GM23338 (cell line): ENCODE measurements at regions not wholly inside any gene's neighbourhood (a gene's known extent, or its start where the extent isn't known, plus 50 kb on each side); places are given as distances from the start of the nearest gene placed in this dataset.

Experiments used
- ATAC-seq: fragments of 200-7000 bp; cut with Tn5 transposase; 3 replicates; pipeline ENCODE4 v1.9.1; 2020
- DNase-seq: peaks from one replicate; pipeline ENCODE4 v3.0.0-alpha.2; 2015; ENCODE audit warnings: low spot score
- H2AFZ ChIP-seq: fragments of 200-600 bp; sonication (generic); 2 replicates; pipeline ENCODE4 v1.8.0; 2016; ENCODE audit warnings: antibody characterized with exemption, mild to moderate bottlenecking, moderate library complexity
- H3F3A ChIP-seq: fragments of 200-600 bp; sonication (generic); replicated peaks from 2 replicates; pipeline ENCODE4 v1.8.0; 2017; ENCODE audit warnings: antibody characterized with exemption, mixed run types, low read depth
- H3K27ac ChIP-seq: fragments of 200-600 bp; sonication (generic); 2 replicates; pipeline ENCODE4 v1.6.1; 2016; ENCODE audit warnings: low read depth
- H3K27me3 ChIP-seq: fragments of 200-600 bp; sonication (generic); 2 replicates; pipeline ENCODE4 v1.8.0; 2016; ENCODE audit warnings: mild to moderate bottlenecking, mixed run types, moderate library complexity; ENCODE audit not compliant: insufficient read depth
- H3K36me3 ChIP-seq: fragments of 200-600 bp; sonication (generic); 2 replicates; pipeline ENCODE4 v1.8.0; 2016; ENCODE audit warnings: mild to moderate bottlenecking; ENCODE audit not compliant: insufficient read depth
- H3K4me1 ChIP-seq: fragments of 200-600 bp; sonication (generic); 2 replicates; pipeline ENCODE4 v1.8.0; 2016; ENCODE audit warnings: mild to moderate bottlenecking, moderate library complexity; ENCODE audit not compliant: insufficient read depth
- H3K4me2 ChIP-seq: fragments of 200-600 bp; sonication (generic); 2 replicates; pipeline ENCODE4 v1.7.1; 2017; ENCODE audit warnings: mixed run types
- H3K4me3 ChIP-seq: fragments of 200-600 bp; sonication (generic); 2 replicates; pipeline ENCODE4 v1.6.1; 2016; ENCODE audit warnings: mixed run types
- H3K79me2 ChIP-seq: fragments of 200-600 bp; sonication (generic); replicated peaks from 2 replicates; pipeline ENCODE4 v1.8.0; 2017; ENCODE audit warnings: mild to moderate bottlenecking; ENCODE audit not compliant: insufficient read depth
- H3K9me2 ChIP-seq: fragments of 200-600 bp; sonication (generic); 2 replicates; pipeline ENCODE4 v1.8.0; 2017; ENCODE audit not compliant: insufficient read depth
- H4K20me1 ChIP-seq: fragments of 200-600 bp; sonication (generic); replicated peaks from 2 replicates; pipeline ENCODE4 v1.8.0; 2017; ENCODE audit warnings: mild to moderate bottlenecking; ENCODE audit not compliant: insufficient read depth
- H3K27ac Mint-ChIP-seq: 2 replicates; pipeline ENCODE4 v1.8.0; 2020; ENCODE audit warnings: inconsistent platforms, mild to moderate bottlenecking, moderate library complexity, mixed read lengths
- H3K27me3 Mint-ChIP-seq: 3 replicates; pipeline ENCODE4 v1.8.0; 2022; ENCODE audit warnings: low read depth, mild to moderate bottlenecking, moderate library complexity, mixed read lengths, inconsistent platforms; ENCODE audit not compliant: insufficient read depth, poor library complexity
- H3K36me3 Mint-ChIP-seq: 3 replicates; pipeline ENCODE4 v1.8.0; 2021; ENCODE audit warnings: low read depth, mild to moderate bottlenecking, inconsistent platforms, moderate library complexity, mixed read lengths
- H3K4me1 Mint-ChIP-seq: 3 replicates; pipeline ENCODE4 v1.8.0; 2020; ENCODE audit warnings: mild to moderate bottlenecking, inconsistent platforms, mixed read lengths
- H3K4me3 Mint-ChIP-seq: 3 replicates; pipeline ENCODE4 v1.8.0; 2021; ENCODE audit warnings: moderate library complexity, mild to moderate bottlenecking, inconsistent platforms, mixed read lengths
- H3K9me3 Mint-ChIP-seq: 3 replicates; pipeline ENCODE4 v1.8.0; 2020; ENCODE audit warnings: moderate library complexity, mild to moderate bottlenecking, inconsistent platforms, mixed read lengths
- CREB1 ChIP-seq: fragments of 250-450 bp; sonication (Bioruptor Pico); IDR thresholded peaks from 2 replicates; pipeline ENCODE4 v1.5.0; 2020; ENCODE audit warnings: low read depth, mild to moderate bottlenecking, moderate library complexity
- ETS1 ChIP-seq: IDR thresholded peaks from 2 replicates; pipeline ENCODE4 v1.6.1; 2016; ENCODE audit warnings: antibody characterized with exemption
- EZH2 ChIP-seq: fragments of 200-600 bp; sonication (generic); IDR thresholded peaks from one replicate; pipeline ENCODE4 v1.8.0; 2017; ENCODE audit warnings: antibody characterized with exemption, mild to moderate bottlenecking, low read depth; ENCODE audit not compliant: unreplicated experiment
- NANOG ChIP-seq: IDR thresholded peaks from 2 replicates; pipeline ENCODE4 v1.6.1; 2016; ENCODE audit warnings: antibody characterized with exemption, borderline replicate concordance
- POLR2AphosphoS5 ChIP-seq: IDR thresholded peaks from 2 replicates; pipeline ENCODE4 v1.6.1; 2016; ENCODE audit warnings: antibody characterized with exemption, low read depth
- STAT1 ChIP-seq: IDR thresholded peaks from one replicate; pipeline ENCODE4 v1.6.1; 2016; ENCODE audit warnings: antibody characterized with exemption; ENCODE audit not compliant: unreplicated experiment
- ZNF114 ChIP-seq: fragments of 250-450 bp; sonication (Bioruptor Pico); IDR thresholded peaks from 2 replicates; pipeline ENCODE4 v1.5.0; 2020; ENCODE audit warnings: mild to moderate bottlenecking, moderate library complexity
- ZNF462 ChIP-seq: fragments of 250-450 bp; sonication (Bioruptor Pico); IDR thresholded peaks from 2 replicates; pipeline ENCODE4 v1.5.0; 2020; ENCODE audit warnings: mild to moderate bottlenecking, moderate library complexity

DNA sequence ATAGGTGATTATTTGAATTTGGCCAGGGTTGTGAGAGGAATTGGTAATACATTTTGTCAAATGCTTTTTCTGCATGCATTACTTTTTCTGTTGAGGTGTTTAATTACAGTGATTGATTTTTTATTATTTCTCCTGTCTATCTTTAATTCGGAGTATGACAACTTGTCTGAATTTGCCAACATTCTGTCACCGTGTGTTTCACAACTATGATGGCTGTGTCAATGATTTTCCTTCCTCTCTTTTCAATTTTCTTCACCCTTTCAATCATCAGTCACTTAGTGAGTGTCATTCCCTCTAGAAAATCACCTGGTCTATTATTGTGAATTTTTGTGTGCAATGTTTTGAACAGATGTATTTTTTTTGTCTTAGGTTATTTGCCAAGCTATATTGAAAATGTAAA lies 1221.4 kb upstream of the CDH18 start:
- no peak overlapping the region for H3K27ac ChIP-seq
- Mint-ChIP-seq H3K9me3 (no peaks in the 10 kb centered on the region), H3K4me1 (no peaks in the 10 kb centered on the region), H3K27ac (no peak overlapping the region), H3K4me3 (no peak overlapping the region), H3K27me3 (peaks cover 1% of the 10 kb centered on the region), H3K36me3 (no peaks in the 10 kb centered on the region)
- DNase-seq (no peak), ATAC-seq (no peak)
- H2AFZ ChIP-seq = no peak overlapping the region
- H3F3A ChIP-seq = no peaks in the 10 kb centered on the region
- no peaks in the 10 kb centered on the region for H3K36me3 ChIP-seq
- H3K4me3 ChIP-seq = no peak overlapping the region
- no peaks in the 10 kb centered on the region for H4K20me1 ChIP-seq
- no peaks in the 10 kb centered on the region for H3K4me1 ChIP-seq
- H3K27me3 ChIP-seq = no peaks in the 10 kb centered on the region
- H3K9me2 ChIP-seq = no peaks in the 10 kb centered on the region
- no peak overlapping the region for H3K4me2 ChIP-seq
- no peaks in the 10 kb centered on the region for H3K79me2 ChIP-seq
- TF ChIP-seq STAT1 = no peak

DNA sequence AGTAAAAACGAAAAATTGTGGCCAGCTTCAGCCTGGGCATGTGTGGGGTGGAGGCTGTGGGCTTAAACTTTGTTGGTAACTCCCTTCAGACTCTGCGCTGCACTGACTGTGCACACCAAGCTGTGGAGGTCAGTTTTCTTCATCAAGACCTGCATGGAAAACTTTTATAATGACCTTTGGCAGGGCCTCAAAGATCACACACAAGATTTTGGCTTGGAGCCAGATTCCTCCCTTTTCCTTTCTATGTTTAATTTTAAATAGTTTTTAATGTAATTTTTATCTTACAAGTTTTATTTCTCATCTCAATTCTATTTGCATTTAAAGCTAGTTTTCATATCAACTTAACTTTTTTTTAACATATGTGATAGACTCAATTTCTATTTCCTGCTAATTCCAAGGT lies 1211.1 kb upstream of the CDH18 start:
- no peak overlapping the region for H3K4me2 ChIP-seq
- H3F3A ChIP-seq = no peaks in the 10 kb centered on the region
- no peaks in the 10 kb centered on the region for H3K9me3 Mint-ChIP-seq
- 0 out of 2 replicates have a peak, but pooled peaks cover 8% of the 10 kb centered on the region for H3K9me2 ChIP-seq
- TF ChIP-seq CREB1 (CRISPR knock-in tag) = no peak
- no peak for TF ChIP-seq EZH2
- TF ChIP-seq POLR2AphosphoS5 = no peak
- no peaks in the 10 kb centered on the region for H3K4me1 ChIP-seq
- H3K36me3 ChIP-seq = no peaks in the 10 kb centered on the region
- no peak overlapping the region for H3K4me3 Mint-ChIP-seq
- ATAC-seq (no peak), DNase-seq (no peak)
- no peaks in the 10 kb centered on the region for H4K20me1 ChIP-seq
- H2AFZ ChIP-seq = no peak overlapping the region
- H3K79me2 ChIP-seq = no peaks in the 10 kb centered on the region
- no peak overlapping the region for H3K4me3 ChIP-seq
- H3K36me3 Mint-ChIP-seq = no peaks in the 10 kb centered on the region
- H3K27me3 Mint-ChIP-seq = no peaks in the 10 kb centered on the region
- no peaks in the 10 kb centered on the region for H3K4me1 Mint-ChIP-seq
- H3K27ac Mint-ChIP-seq = no peak overlapping the region
- H3K27ac ChIP-seq = no peak overlapping the region
- no peaks in the 10 kb centered on the region for H3K27me3 ChIP-seq

DNA sequence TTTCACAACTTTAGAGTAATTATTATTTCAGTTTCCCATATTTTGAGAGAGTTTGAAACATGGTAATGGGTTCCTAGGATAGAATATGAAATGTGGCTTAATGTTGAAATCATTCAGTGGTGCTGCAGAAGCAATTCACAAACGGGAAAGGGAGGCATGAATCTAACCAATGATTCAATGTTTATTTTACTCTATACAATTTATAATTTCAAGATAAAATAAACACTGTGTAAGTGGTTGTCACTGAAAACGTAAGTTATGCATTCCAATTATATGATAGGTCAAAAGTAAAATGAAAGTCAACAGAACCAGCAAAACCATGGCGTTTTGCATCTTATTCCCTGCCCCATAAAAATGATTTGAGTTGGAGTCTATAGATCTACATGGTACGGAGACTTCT lies 1207.1 kb upstream of the CDH18 start:
- Histone ChIP-seq H3F3A (no peaks in the 10 kb centered on the region), H3K4me1 (no peaks in the 10 kb centered on the region), H3K27ac (no peak overlapping the region), H3K4me3 (no peak overlapping the region), H4K20me1 (no peaks in the 10 kb centered on the region), H3K4me2 (no peak overlapping the region), H3K36me3 (no peaks in the 10 kb centered on the region), H3K9me2 (0 out of 2 replicates have a peak, but pooled peaks cover 8% of the 10 kb centered on the region), H2AFZ (no peak overlapping the region), H3K79me2 (no peaks in the 10 kb centered on the region), H3K27me3 (no peaks in the 10 kb centered on the region)
- ATAC-seq (no peak), DNase-seq (no peak)
- H3K4me3 Mint-ChIP-seq = no peak overlapping the region
- H3K9me3 Mint-ChIP-seq = no peaks in the 10 kb centered on the region
- no peaks in the 10 kb centered on the region for H3K36me3 Mint-ChIP-seq
- no peaks in the 10 kb centered on the region for H3K27me3 Mint-ChIP-seq
- H3K4me1 Mint-ChIP-seq = no peaks in the 10 kb centered on the region
- H3K27ac Mint-ChIP-seq = no peak overlapping the region
- TF ChIP-seq ZNF114 (CRISPR knock-in tag) (no peak), POLR2AphosphoS5 (no peak), EZH2 (no peak), ETS1 (no peak), NANOG (no peak), STAT1 (no peak), ZNF462 (CRISPR knock-in tag) (no peak)
